ENCODE measurements at regions not wholly inside any gene's neighbourhood (a gene's known extent, or its start where the extent isn't known, plus 50 kb on each side); places are given as distances from the start of the nearest gene placed in this dataset.

DNA sequence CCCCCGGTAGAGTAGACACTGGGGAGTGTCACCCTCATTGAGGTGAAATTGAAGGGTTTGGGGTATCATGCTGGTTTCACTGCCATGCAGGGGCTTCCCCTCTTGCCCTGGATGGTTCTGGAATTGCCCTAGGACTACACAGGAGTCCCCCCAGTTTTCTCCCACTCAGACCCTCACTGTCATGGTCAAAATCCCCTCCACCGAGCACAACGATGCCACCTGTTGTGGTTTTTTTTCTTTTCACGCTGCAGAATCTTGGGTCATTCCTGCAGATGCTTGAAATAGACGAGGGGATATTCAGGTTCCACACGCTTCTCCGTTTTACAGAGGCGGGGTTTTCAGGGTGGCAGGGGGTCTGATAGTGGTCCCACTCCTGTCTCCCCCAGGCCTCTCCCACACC, 255.6 kb downstream of the ENGASE start:
- no TSS peak for BruUV-seq (replicated peaks)
- Histone ChIP-seq H3K36me3 (replicated peaks in 1 of 2; ENCODE audit: control insufficient read depth in 1 of 2, insufficient read depth in 2 of 2, low read length in 2 of 2) (no peaks in the 10 kb centered on the region), H3K27ac (ENCODE audit: extremely low read length, insufficient read depth, low read length) (no peak overlapping the region), H3K79me2 (ENCODE audit: insufficient read depth, low read length) (no peaks in the 10 kb centered on the region), H3K9ac (ENCODE audit: insufficient read depth, low read depth, low read length) (no peak overlapping the region), H4K20me1 (ENCODE audit: insufficient read depth, low read length) (no peaks in the 10 kb centered on the region; the same call in 1 of the 2 replicates), H3K4me2 (ENCODE audit: low read depth, low read length) (no peak overlapping the region), H2AFZ (ENCODE audit: low read length) (no peak overlapping the region), H3K4me3 (replicated peaks in 1 of 3; ENCODE audit: insufficient read depth in 1 of 3, low read depth in 2 of 3, low read length in 3 of 3) (no peak overlapping the region), H3K9me3 (ENCODE audit: low read length) (no peaks in the 10 kb centered on the region), H3K4me1 (ENCODE audit: insufficient read depth, low read length) (no peaks in the 10 kb centered on the region), H3K27me3 (ENCODE audit: control insufficient read depth in 1 of 2, insufficient read depth in 2 of 2, low read length in 2 of 2) (peaks cover 2 to 85% of the 10 kb centered on the region in 2 experiments; a peak in 4 of 5 replicates)
- intact Hi-C loops (cut with micrococcal nuclease; ENCODE audit: unreplicated experiment) (no loop called here), in situ Hi-C loops (cut with HindIII; ENCODE audit: extremely low pct_ligation_motif_present, low pct_unique_long_range_greater_than_20kb) (no loop called here)
- DNase-seq (ENCODE audit: low spot score) (no peak), ATAC-seq (no peak), FAIRE-seq (no peak)
- TF ChIP-seq ZNF670 (CRISPR knock-in tag; IDR thresholded peaks at IDR 0.05; ENCODE audit: borderline replicate concordance) (no peak), REPIN1 (CRISPR knock-in tag; IDR thresholded peaks at IDR 0.05; ENCODE audit: borderline replicate concordance, low read depth) (no peak), ZFP90 (CRISPR knock-in tag; IDR thresholded peaks at IDR 0.05; ENCODE audit: borderline replicate concordance) (no peak), ZFP1 (CRISPR knock-in tag; IDR thresholded peaks at IDR 0.05) (no peak), ZNF383 (CRISPR knock-in tag; IDR thresholded peaks at IDR 0.05; ENCODE audit: borderline replicate concordance) (no peak), TBP (CRISPR knock-in tag; IDR thresholded peaks at IDR 0.05) (no peak), ZKSCAN8 (CRISPR knock-in tag; IDR thresholded peaks at IDR 0.05; ENCODE audit: borderline replicate concordance) (no peak), ZNF777 (CRISPR knock-in tag; IDR thresholded peaks at IDR 0.05) (no peak), ZNF546 (CRISPR knock-in tag; conservative IDR thresholded peaks at IDR 0.05) (no peak), ZBTB21 (CRISPR knock-in tag; IDR thresholded peaks at IDR 0.05) (no peak), IKZF4 (CRISPR knock-in tag; IDR thresholded peaks at IDR 0.05; ENCODE audit: borderline replicate concordance, low read depth, not compliant biosample characterization) (no peak)
- TF ChIP-seq, protein P1, sequence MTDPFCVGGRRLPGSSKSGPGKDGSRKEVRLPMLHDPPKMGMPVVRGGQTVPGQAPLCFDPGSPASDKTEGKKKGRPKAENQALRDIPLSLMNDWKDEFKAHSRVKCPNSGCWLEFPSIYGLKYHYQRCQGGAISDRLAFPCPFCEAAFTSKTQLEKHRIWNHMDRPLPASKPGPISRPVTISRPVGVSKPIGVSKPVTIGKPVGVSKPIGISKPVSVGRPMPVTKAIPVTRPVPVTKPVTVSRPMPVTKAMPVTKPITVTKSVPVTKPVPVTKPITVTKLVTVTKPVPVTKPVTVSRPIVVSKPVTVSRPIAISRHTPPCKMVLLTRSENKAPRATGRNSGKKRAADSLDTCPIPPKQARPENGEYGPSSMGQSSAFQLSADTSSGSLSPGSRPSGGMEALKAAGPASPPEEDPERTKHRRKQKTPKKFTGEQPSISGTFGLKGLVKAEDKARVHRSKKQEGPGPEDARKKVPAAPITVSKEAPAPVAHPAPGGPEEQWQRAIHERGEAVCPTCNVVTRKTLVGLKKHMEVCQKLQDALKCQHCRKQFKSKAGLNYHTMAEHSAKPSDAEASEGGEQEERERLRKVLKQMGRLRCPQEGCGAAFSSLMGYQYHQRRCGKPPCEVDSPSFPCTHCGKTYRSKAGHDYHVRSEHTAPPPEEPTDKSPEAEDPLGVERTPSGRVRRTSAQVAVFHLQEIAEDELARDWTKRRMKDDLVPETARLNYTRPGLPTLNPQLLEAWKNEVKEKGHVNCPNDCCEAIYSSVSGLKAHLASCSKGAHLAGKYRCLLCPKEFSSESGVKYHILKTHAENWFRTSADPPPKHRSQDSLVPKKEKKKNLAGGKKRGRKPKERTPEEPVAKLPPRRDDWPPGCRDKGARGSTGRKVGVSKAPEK (CRISPR knock-in tag; IDR thresholded peaks at IDR 0.05; ENCODE audit: borderline replicate concordance): no peak
- TF ChIP-seq, protein P2, sequence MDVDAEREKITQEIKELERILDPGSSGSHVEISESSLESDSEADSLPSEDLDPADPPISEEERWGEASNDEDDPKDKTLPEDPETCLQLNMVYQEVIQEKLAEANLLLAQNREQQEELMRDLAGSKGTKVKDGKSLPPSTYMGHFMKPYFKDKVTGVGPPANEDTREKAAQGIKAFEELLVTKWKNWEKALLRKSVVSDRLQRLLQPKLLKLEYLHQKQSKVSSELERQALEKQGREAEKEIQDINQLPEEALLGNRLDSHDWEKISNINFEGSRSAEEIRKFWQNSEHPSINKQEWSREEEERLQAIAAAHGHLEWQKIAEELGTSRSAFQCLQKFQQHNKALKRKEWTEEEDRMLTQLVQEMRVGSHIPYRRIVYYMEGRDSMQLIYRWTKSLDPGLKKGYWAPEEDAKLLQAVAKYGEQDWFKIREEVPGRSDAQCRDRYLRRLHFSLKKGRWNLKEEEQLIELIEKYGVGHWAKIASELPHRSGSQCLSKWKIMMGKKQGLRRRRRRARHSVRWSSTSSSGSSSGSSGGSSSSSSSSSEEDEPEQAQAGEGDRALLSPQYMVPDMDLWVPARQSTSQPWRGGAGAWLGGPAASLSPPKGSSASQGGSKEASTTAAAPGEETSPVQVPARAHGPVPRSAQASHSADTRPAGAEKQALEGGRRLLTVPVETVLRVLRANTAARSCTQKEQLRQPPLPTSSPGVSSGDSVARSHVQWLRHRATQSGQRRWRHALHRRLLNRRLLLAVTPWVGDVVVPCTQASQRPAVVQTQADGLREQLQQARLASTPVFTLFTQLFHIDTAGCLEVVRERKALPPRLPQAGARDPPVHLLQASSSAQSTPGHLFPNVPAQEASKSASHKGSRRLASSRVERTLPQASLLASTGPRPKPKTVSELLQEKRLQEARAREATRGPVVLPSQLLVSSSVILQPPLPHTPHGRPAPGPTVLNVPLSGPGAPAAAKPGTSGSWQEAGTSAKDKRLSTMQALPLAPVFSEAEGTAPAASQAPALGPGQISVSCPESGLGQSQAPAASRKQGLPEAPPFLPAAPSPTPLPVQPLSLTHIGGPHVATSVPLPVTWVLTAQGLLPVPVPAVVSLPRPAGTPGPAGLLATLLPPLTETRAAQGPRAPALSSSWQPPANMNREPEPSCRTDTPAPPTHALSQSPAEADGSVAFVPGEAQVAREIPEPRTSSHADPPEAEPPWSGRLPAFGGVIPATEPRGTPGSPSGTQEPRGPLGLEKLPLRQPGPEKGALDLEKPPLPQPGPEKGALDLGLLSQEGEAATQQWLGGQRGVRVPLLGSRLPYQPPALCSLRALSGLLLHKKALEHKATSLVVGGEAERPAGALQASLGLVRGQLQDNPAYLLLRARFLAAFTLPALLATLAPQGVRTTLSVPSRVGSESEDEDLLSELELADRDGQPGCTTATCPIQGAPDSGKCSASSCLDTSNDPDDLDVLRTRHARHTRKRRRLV (CRISPR knock-in tag; IDR thresholded peaks at IDR 0.05): no peak
- CTCF ChIA-PET (ENCODE audit: low intra/inter-chr PET ratio, low total read pairs): no interaction called here
- under 1% methylated on average over 8 of the region's 8 CpGs for WGBS (ENCODE audit: low lambda C conversion rate)
- POLR2A ChIA-PET: no interaction called here

Data from HepG2 (cell line).